Activated T-helper 1 cell treated with anti-CD3 and anti-CD28 coated beads, Interleukin-2, amount 50 U/mL, for 16 hours (primary cell): ENCODE measurements at regions not wholly inside any gene's neighbourhood (a gene's known extent, or its start where the extent isn't known, plus 50 kb on each side); places are given as distances from the start of the nearest gene placed in this dataset.
"Not testable (repeated sequence)": the region's sequence is repeated elsewhere in the genome, so short reads cannot be mapped to it uniquely, and the experiment has no call there.

Experiments used
- DNase-seq, 2 donors: peaks; one replicate each; pipeline ENCODE4 v3.0.0-alpha.2; 2020; ENCODE audit warnings: low read depth in 1 of 2, low spot score in 1 of 2

DNA sequence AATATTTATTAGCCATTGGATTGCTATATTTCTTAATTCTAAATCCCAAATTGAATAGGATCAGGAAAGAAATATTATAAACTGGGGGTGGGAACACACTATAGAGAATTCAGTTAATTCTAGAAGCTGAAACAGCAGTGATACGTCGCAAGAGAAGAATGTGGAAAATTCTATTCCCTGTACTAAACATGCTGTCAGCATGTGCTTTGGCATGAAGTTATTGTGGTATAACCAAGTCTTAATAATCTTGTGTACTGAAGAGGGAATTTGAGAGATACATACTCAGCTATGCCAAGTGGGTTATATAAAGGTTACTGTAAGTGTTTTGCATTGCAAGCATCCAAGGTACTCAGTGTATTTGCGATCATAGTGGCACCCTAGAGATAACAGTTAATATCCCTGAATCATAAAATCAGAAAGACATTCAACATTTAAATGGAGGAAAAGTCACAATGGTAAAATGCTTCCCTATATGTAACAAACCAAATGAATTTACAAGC lies 1492.9 kb upstream of the C9orf72 start:
- DNase-seq = no peak

DNA sequence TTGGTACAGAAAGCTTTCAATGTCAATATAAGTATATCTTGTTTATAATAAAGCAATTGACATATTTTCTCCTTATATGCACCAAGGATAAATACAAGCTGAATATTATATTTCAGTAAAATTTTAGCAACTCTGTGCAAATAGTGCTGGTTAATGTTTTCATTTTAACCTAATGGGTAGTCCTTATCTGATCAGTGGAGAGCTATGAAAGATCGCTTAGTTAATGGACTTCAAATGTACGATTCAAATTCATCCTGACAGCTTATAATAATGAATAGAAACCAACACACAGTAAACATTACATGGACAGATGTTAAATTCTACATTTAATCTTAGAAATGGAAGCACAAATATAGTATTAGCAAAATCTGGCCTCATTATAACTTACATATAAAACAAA lies 1495.2 kb upstream of the C9orf72 start:
- no peak for DNase-seq

DNA sequence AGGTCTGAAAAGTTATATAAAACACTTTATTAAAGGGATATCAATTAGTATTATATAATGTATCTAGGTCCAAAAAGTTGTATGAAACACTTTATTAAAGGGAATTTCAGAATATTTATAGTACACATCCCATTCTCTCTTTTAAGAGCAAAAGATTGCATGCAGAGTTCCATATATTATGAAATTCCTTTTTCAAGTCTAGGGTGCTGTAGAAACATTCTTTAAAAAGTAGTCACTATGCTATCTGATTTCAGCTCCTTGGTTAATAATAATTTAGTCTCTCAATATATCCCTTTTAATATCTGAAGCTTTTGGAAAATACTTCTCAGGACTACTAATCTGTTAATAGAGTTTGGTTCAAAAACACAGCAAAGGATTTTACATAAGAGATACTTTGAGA lies 1496.1 kb upstream of the C9orf72 start:
- no peak for DNase-seq

DNA sequence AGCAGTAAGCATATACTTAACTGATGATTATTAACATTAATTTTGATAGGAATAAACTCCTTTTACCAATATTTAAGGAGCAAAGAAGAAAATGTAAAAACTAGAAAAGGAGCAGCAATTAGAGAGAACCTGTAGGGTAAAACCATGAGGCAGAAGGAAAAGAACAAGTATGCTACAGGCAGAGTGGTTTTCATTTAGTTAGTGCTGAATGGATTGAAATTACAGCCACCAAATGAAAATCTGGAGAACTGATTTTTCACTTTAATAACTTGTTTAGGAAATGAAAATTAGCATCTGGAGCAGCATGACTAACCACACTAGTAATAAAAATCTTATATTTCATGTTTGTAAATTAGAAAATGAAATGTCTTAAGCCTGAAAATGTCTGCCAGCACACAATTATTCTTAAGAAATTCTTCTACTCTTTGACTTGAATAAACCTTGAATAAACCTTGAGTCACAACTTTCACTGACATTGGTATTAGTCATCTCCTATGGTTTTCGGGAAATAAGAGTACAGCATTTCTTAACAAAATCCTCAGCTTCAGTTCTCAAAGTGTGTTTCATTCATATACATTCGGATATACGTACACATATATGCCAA lies 1504.9 kb upstream of the C9orf72 start:
- no peak for DNase-seq

DNA sequence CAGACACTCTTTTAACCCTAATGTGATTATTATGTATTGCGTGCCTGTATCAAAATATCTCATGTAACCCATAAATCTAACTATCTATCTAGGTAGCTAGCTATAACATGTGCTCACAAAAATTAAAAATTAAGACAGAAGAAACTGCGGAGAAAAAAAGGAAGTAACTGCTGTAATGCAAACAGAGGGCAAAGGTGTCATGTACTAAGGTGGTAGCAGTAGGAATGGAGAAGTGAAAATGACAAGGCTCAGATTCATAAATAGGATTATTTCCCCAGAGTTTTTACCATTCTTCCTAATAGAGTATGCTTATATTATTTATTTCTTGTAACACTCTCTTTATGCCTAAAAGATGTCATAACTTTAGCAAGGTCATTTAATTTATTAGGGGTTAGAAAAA lies 1527.5 kb upstream of the C9orf72 start:
- DNase-seq = no peak

DNA sequence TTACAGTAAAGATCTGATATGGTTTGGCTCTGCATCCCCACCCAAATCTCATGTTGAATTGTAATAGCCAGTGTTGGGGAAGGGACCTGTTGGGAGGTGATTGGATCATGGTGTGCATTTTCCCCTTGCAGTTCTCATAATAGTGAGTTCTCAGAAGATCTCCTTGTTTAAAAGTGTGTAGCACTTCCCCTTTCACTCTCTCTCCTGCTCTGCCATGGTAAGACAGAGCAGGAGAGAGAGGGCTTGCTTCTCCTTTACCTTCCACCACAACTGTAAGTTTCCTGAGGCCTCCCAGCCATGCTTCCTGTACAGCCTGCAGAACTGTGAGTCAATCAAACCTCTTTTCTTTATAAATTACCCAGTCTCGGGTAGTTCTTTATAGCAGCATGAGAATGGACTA lies 1530.9 kb upstream of the C9orf72 start:
- DNase-seq = not testable (repeated sequence)

DNA sequence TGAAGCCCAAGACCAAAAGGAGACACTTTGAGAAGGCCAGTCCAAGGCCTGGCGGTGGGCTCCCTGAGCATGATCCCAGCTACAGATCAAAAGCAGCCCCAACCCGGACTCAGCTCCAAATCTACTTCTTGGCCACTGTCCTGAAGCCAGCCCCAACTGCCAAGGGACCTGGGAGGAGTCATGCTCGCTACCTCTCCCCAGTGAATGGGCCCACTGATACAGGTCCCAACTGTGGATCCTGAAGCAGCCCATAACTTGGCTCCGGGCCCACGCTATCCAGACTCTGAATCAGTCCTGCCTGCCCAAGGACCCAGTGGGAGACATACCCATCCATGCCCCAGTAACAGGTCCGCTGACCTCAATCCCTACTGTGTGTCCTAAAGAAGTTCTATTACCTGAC lies 1545.3 kb upstream of the C9orf72 start:
- DNase-seq = no peak

DNA sequence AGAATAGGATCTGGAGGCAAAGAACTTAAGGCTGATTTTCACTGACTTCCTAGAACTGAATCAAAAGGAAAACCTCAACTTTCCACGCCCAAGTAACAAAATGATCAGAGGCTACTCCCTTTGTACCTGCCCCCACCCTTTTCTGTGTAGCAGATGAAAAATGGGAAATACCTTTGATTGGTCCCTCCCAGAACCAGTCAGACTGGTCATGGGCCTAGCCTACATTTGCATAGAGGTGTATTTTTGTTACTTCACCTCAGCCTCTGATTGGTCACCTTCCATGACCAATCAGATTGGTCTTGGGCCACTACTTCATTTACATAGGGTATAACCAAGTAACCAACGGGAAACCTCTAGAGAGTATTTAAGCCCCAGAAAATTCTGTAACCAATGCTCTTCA lies 1553.5 kb upstream of the C9orf72 start:
- no peak for DNase-seq

DNA sequence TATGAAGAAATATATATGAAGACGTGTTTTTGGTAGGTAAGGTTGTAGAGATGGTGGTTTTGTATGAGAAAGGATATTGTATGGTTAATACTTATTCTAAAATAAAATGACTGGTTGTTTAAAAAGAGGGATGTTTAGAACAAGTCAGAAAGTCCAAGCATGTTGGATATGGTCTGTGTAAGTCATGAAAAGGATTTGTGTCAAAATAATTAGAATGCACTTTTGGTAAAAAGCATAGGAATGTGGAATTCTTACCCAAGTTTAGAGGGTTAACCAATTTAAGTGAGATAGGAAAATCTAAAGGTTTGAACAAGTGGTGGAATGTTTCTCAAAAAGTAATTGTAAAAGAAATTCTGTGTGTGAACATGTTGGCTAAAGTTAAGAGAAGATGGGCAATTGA lies 1556.5 kb upstream of the C9orf72 start:
- DNase-seq = no peak

DNA sequence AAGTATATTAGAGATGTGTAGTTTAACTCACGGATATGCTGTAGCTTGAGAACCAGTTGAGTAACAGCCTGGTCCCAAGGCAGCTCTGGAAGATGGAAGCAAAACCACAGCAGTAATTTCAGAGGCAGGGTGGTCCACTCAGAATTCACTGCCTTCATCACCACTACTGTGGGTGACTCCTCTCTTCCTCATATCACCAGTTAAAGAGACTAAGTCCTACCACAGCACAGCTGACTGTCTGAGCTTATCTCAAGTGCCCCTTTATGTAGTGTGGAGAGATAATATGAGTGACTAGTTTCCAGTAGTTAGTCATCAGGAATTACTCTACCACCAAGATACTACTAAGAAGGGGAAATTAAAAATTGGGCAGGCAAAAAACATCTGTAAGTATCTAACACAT lies 1571.2 kb upstream of the C9orf72 start:
- no peak for DNase-seq

DNA sequence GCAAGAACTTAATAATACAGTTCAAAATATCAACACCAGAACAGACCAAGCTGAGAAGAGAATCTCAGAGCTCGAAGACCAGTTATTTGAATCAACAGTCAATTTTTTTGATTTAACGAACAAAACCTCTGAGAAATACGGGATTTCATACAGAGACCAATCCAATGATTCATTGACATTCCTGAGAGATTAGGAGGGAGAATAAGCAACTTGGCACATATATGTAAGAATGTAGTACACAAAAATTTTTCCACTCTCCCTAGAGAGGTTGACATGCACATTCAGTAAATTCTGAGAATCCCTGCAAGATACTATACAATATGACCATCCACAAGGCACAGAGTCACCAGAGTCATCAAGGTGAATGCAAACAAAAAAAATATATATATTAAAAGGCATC lies 1577.3 kb upstream of the C9orf72 start:
- DNase-seq = no peak

DNA sequence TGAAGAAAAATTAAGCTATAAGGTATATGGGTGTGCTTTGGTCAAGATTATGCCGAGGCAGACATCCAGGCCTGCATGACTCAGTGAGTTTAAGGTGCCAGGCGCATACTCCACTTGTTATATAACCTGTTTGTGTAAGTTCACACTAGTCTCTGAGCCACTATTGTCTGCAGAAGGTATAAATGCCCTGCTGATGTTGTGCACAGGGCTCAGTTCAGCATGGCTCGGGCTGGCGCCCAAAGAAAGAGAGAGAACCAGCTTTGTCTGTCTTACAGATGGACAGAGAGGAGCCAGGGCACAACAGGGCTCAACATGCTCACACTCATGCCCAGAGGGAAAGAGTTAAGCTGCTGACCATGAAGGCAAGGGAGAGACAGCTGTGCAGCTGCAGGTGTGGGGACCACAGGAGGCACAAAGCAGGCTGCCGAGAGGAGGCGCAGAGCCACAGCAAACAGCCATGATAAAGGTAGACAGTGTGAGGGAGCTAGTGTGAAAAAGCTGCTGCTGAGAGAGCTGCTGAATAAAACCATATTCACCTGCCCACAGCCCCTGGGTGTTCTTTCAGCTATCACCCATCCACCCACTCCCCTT lies 1587.6 kb upstream of the C9orf72 start:
- DNase-seq = no peak

DNA sequence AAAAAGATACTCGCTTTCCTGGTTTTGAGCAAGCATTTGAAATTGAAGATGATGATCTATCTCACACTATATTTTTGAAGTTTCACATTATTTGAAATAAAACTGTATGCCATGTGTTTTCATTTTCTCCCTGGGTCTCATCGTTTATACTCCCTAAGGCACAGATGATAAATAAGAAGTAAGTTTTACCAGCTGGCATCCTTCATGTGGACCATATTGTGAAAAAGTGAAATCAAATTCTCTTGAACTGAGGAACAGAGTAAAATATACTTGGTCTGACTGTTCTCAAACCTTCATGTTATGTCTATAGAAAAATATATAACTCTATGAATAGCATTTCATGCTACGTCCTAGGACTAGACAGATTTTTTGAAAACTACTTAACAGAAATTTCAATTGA lies 1600.9 kb upstream of the C9orf72 start:
- no peak for DNase-seq

DNA sequence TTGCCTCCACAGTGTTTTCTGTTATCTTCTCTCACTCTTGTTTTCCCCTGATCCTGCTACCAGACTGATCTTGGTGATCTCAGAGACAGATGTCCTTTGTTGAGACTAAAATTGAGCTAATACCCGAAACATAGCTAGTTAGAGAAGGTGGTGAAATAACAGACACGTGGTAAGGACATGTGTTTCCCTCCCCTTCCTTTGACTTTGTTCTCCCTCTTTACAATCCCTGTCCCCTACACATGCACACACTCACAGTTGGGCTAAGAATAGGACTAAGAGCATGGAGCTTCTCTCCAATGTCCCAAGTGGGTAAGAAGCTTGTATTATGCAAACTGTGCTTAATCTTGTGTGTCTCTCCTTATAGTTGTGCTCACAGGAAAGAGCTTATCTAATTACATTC lies 1603.0 kb upstream of the C9orf72 start:
- DNase-seq = no peak

DNA sequence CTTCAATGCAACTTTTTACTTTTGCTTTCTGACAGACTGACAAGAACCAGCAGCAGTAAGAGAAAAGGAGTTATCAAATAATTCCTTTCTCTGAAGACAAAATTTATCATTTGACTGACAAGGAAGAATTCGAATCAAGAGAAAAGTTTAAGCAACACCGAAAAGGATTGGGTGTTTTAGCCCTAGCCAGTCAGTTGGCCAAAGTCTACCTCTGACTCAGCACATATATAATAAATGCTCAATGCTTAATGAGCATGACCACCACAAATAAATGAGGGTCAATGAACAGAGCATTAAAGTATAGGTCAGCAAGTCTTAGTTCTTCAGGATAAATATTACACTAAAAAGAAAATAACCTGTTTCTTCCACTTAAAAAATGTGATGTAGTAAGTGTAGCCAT lies 1603.5 kb upstream of the C9orf72 start:
- no peak for DNase-seq

DNA sequence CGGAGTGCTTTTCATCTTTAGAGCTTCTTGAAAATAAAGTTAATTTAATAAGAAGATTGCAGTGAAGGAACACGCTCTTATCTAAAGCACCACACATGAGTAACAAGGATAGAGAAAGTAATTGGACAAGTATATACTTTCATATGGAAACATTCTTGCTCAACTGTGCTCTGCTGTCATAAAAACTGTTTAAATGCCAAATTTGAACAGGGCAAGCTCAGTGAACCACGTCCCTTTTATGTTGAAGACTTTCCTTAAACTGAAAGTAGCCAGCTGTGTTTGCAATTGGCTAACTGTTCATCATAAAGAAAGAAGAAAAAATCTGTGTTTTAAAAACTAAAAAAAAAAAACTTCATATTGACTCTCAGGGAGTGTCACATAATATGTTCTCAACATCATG lies 1610.7 kb upstream of the C9orf72 start:
- no peak for DNase-seq

DNA sequence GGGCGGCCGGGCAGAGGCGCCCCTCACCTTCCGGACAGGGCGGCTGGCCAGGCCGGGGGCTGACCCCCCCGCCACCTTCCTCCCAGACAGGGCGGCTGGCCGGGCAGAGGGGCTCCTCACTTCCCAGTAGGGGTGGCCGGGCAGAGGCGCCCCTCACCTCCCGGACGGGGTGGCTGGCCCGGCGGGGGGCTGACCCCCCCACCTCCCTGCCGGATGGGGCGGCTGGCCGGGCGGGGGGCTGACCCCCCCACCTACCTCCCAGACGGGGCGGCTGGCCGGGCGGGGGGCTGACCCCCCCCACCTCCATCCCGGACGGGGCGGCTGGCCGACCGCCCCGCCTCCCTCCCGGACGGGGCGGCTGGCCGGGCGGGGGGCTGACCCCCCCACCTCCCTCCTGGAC lies 1615.5 kb upstream of the C9orf72 start:
- DNase-seq = not testable (repeated sequence)

DNA sequence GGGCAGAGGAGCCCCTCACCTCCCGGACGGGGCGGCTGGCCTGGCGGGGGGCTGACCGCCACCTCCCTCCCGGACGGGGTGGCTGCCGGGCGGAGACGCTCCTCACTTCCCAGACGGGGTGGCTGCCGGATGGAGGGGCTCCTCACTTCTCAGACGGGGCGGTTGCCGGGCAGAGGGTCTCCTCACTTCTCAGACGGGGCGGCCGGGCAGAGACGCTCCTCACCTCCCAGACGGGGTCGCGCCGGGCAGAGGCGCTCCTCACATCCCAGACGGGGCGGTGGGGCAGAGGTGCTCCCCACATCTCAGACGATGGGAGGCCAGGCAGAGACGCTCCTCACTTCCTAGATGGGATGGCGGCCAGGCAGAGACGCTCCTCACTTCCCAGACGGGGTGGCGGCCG lies 1615.9 kb upstream of the C9orf72 start:
- not testable (repeated sequence) for DNase-seq

DNA sequence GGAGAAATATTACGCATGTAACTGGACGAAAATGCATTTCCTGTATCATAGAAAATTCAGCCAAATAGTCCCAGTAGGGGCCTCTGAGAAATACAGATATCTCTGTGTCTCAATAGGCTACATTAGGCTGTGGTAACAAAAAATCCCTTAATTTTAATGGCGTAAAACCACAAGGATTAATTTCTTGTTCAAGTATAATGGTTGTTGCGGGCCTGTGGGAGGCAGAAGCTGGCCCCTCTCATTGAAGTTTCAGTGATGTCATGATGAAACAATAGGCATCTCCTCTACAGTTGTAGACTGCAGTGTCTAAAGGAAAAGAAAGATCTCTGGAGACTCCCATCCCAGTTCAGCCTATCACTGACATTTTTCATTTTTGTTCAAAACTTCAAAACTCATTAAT lies 1625.6 kb upstream of the C9orf72 start:
- no peak for DNase-seq

DNA sequence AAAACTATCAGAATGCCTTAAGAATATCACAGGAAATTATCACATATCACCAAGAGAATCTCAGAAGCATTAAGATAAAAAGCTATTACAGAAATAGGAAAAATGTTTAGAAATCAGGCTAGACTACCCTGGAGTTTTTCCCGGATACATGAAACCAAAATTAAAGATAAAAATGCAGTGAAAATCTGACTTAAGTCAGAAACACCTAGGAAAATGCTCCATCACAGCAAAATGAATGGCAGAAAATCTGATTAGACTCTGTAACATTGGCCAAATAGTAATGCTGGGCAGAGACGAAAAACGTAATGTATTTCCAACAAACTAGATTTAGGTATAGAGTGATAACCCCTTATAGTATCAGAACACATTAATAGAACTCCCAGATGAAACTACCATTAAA lies 1626.7 kb upstream of the C9orf72 start:
- DNase-seq = no peak

DNA sequence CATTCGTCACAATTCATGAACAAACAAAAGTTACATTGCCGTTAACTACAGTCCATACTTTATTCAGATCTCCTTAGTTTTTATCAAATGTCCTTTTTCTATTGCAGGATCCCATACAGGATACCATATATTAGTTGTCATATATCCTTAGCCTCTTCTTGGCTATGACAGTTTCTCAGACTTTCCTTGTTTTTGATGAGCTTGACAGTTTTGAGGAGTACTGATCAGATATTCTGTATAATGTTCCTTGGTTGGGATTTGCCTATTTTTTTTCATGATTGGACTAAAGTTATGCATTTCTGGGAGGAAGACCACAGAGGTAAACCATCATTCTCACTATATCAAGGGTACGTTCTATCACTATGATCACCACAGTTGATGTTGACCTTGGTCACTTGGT lies 1627.4 kb upstream of the C9orf72 start:
- DNase-seq = no peak

DNA sequence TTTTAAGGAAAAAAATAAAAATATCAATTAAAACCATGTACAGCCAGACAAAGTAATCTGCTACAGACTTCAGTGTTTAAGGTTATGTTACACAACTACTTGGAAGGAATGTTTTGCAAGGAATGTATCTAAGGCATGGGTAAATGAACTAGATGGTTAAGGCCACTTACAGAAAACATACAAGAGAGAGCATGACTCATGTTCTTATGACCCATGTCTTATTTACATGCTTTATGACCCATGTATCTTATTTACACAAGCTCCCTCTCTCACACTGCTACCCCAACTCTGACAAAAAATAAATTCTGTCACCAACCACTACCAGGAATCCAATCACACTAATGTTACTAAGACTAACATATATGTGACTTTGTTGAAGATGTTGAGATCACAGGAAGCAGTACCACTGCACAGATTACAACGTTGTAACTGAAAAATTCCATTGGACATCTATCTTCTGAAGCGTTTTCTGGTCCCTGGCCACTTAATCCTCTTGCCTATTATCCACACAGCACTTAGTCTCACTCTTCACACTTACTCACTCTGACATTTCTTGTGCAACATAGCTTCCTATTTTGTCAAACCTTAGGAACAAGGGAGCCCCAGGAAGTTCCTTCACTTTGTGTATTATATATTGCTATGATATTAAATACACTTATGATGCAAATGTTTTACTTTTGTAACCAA lies 1630.1 kb upstream of the C9orf72 start:
- DNase-seq = no peak

DNA sequence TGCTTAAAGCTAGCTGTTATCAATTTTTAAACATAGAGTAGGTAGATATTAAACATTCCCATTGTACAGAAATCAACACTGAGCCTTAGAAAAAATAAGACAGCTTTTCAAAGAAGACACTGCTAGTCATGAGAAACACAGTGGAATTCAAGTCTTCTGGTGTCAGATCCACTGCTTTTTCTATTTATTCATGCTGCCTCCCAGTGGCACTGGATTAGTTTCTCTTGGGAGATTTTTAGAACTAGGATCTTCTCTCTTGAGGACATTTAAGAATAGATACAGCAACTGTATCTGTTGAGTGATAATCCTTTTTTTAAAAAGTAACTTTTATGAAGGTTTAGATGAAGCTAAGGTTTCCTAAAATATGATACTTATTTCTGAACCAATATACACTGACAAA lies 1635.4 kb upstream of the C9orf72 start:
- no peak for DNase-seq
